LoVo (cell line): ENCODE measurements at regions not wholly inside any gene's neighbourhood (a gene's known extent, or its start where the extent isn't known, plus 50 kb on each side); places are given as distances from the start of the nearest gene placed in this dataset.

ENCODE experiments used
- DNase-seq: peaks from one replicate; pipeline ENCODE4 v3.0.0-alpha.2; 2016; ENCODE audit warnings: low spot score

- no peak for DNase-seq
These were observed 279.1 kb upstream of the PLET1 start for GRCh38 chr11:112539741-112540140.

GRCh38 chr11:112540261-112540660, 279.6 kb upstream of the PLET1 start:
- no peak for DNase-seq

GRCh38 chr11:112541140-112542046, 280.7 kb upstream of the PLET1 start:
- no peak for DNase-seq

GRCh38 chr11:112542479-112542878, 281.8 kb upstream of the PLET1 start:
- no peak for DNase-seq

- DNase-seq = no peak
These were observed 282.7 kb upstream of the PLET1 start for GRCh38 chr11:112543390-112543789.

- DNase-seq = no peak
These were observed 288.0 kb upstream of the PLET1 start for GRCh38 chr11:112548641-112549040.

GRCh38 chr11:112553205-112553731, 292.6 kb upstream of the PLET1 start:
- DNase-seq = no peak

- no peak for DNase-seq
These were observed 293.9 kb upstream of the PLET1 start for GRCh38 chr11:112554586-112554985.

- DNase-seq = no peak
These were observed 295.1 kb upstream of the PLET1 start for GRCh38 chr11:112555491-112556364.

GRCh38 chr11:112558691-112559090, 298.0 kb upstream of the PLET1 start:
- no peak for DNase-seq

GRCh38 chr11:112563808-112564207, 303.1 kb upstream of the PLET1 start:
- DNase-seq = no peak

GRCh38 chr11:112564228-112564955, 303.7 kb upstream of the PLET1 start:
- DNase-seq = no peak

- no peak for DNase-seq
These were observed 304.9 kb upstream of the PLET1 start for GRCh38 chr11:112565551-112565950.

- DNase-seq = no peak
These were observed 305.5 kb upstream of the PLET1 start for GRCh38 chr11:112566124-112566523.

GRCh38 chr11:112570333-112570732, 309.7 kb upstream of the PLET1 start:
- DNase-seq = no peak

GRCh38 chr11:112579282-112579681, 318.6 kb upstream of the PLET1 start:
- no peak for DNase-seq

- DNase-seq = no peak
These were observed 320.2 kb upstream of the PLET1 start for GRCh38 chr11:112580864-112581263.

- no peak for DNase-seq
These were observed 321.1 kb upstream of the PLET1 start for GRCh38 chr11:112581747-112582146.

- no peak for DNase-seq
These were observed 321.7 kb upstream of the PLET1 start for GRCh38 chr11:112582366-112582765.

- DNase-seq = no peak
These were observed 322.7 kb upstream of the PLET1 start for GRCh38 chr11:112583261-112583893.

GRCh38 chr11:112584672-112585071, 324.0 kb upstream of the PLET1 start:
- DNase-seq = no peak

- DNase-seq = no peak
These were observed 327.0 kb upstream of the PLET1 start for GRCh38 chr11:112587664-112588063.
